ENCODE measurements at regions not wholly inside any gene's neighbourhood (a gene's known extent, or its start where the extent isn't known, plus 50 kb on each side); places are given as distances from the start of the nearest gene placed in this dataset.

GRCh38 chrX:63418211-63418610 lies 67.1 kb upstream of the SPIN4 start:
- no peak for TF ChIP-seq POLR2A (IDR thresholded peaks at IDR 0.05)
- TF ChIP-seq CTCF (IDR thresholded peaks at IDR 0.05): no peak
